ENCODE measurements at regions not wholly inside any gene's neighbourhood (a gene's known extent, or its start where the extent isn't known, plus 50 kb on each side); places are given as distances from the start of the nearest gene placed in this dataset.

GRCh38 chr10:128557149-128557710 is 431.0 kb upstream of the MKI67 start:
- no peak for DNase-seq (ENCODE audit: low spot score)

GRCh38 chr10:128560406-128560805 is 434.2 kb upstream of the MKI67 start:
- DNase-seq (ENCODE audit: low spot score): no peak

- DNase-seq (ENCODE audit: low spot score): no peak
Measured at GRCh38 chr10:128560993-128561392, 434.8 kb upstream of the MKI67 start.

- DNase-seq (ENCODE audit: low spot score): no peak
Measured at GRCh38 chr10:128563387-128563786, 437.2 kb upstream of the MKI67 start.

- DNase-seq (ENCODE audit: low spot score): no peak
Measured at GRCh38 chr10:128563904-128564303, 437.7 kb upstream of the MKI67 start.

- no peak for DNase-seq (ENCODE audit: low spot score)
Measured at GRCh38 chr10:128566361-128566968, 440.2 kb upstream of the MKI67 start.

GRCh38 chr10:128567551-128567950 is 441.3 kb upstream of the MKI67 start:
- DNase-seq (ENCODE audit: low spot score): no peak

- no peak for DNase-seq (ENCODE audit: low spot score)
Measured at GRCh38 chr10:128568041-128568440, 441.8 kb upstream of the MKI67 start.

- no peak for DNase-seq (ENCODE audit: low spot score)
Measured at GRCh38 chr10:128568491-128568890, 442.3 kb upstream of the MKI67 start.

GRCh38 chr10:128568990-128569945 is 443.0 kb upstream of the MKI67 start:
- no peak for DNase-seq (ENCODE audit: low spot score)

- DNase-seq (ENCODE audit: low spot score): no peak
Measured at GRCh38 chr10:128570319-128570995, 444.2 kb upstream of the MKI67 start.

GRCh38 chr10:128571071-128571470 is 444.8 kb upstream of the MKI67 start:
- no peak for DNase-seq (ENCODE audit: low spot score)

- DNase-seq (ENCODE audit: low spot score): no peak
Measured at GRCh38 chr10:128571745-128572144, 445.5 kb upstream of the MKI67 start.

- no peak for DNase-seq (ENCODE audit: low spot score)
Measured at GRCh38 chr10:128572696-128573095, 446.5 kb upstream of the MKI67 start.

GRCh38 chr10:128573281-128573845 is 447.1 kb upstream of the MKI67 start:
- DNase-seq (ENCODE audit: low spot score): no peak

- no peak for DNase-seq (ENCODE audit: low spot score)
Measured at GRCh38 chr10:128573986-128574385, 447.8 kb upstream of the MKI67 start.

- DNase-seq (ENCODE audit: low spot score): no peak
Measured at GRCh38 chr10:128574581-128575210, 448.5 kb upstream of the MKI67 start.

- no peak for DNase-seq (ENCODE audit: low spot score)
Measured at GRCh38 chr10:128575761-128576160, 449.5 kb upstream of the MKI67 start.

- no peak for DNase-seq (ENCODE audit: low spot score)
Measured at GRCh38 chr10:128576336-128576735, 450.1 kb upstream of the MKI67 start.

GRCh38 chr10:128576943-128577670 is 450.9 kb upstream of the MKI67 start:
- no peak for DNase-seq (ENCODE audit: low spot score)
